HEK293 (cell line): ENCODE measurements at regions not wholly inside any gene's neighbourhood (a gene's known extent, or its start where the extent isn't known, plus 50 kb on each side); places are given as distances from the start of the nearest gene placed in this dataset.

Experiments
- YY1 ChIP-seq: fragments of 450-650 bp; formaldehyde crosslinking; IDR thresholded peaks from 2 replicates; pipeline ENCODE4 v1.5.1; 2018; ENCODE audit warnings: missing biosample characterization, missing genetic modification characterization
- ZNF121 ChIP-seq: fragments of 450-650 bp; formaldehyde crosslinking; IDR thresholded peaks from 2 replicates; pipeline ENCODE4 v1.5.1; 2016; ENCODE audit warnings: missing biosample characterization, missing genetic modification characterization
- ZNF629 ChIP-seq: fragments of 450-650 bp; formaldehyde crosslinking; IDR thresholded peaks from 2 replicates; pipeline ENCODE4 v1.5.1; 2017; ENCODE audit warnings: missing biosample characterization, missing genetic modification characterization
- ZXDB ChIP-seq: fragments of 450-650 bp; formaldehyde crosslinking; IDR thresholded peaks from 2 replicates; pipeline ENCODE4 v1.5.1; 2016; ENCODE audit warnings: missing biosample characterization, missing genetic modification characterization
- TF ChIP-seq, protein P1 (sequence below): fragments of 450-650 bp; formaldehyde crosslinking; IDR thresholded peaks from 2 replicates; pipeline ENCODE4 v1.5.1; 2016; ENCODE audit warnings: missing biosample characterization, missing genetic modification characterization
- TF ChIP-seq, protein P2 (sequence below): fragments of 450-650 bp; formaldehyde crosslinking; IDR thresholded peaks from 2 replicates; pipeline ENCODE4 v1.5.1; 2016; ENCODE audit warnings: missing biosample characterization, missing genetic modification characterization

DNA sequence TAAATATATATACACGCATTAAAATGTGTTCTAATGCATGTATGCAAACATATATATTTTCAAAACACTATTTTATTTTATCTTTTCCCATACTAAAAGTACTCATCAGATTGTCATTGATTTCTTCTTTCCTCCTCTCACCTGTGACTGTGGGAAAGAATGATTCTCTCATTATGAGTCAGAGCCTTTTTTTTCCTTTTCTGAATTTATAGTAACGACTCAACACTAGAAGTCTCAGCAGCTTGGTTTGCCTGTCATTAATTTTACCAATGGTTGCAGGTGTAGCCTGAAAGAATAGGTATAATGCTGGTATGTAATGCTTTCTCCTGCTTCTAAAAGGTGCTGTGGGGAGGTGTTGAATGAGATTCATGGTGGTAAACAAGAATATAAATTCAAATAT is 328.7 kb downstream of the UTRN start:
- TF ChIP-seq ZNF629 (no peak), ZXDB (no peak), YY1 (no peak), ZNF121 (tag by site-specific recombination) (no peak)
- TF ChIP-seq, protein P1, sequence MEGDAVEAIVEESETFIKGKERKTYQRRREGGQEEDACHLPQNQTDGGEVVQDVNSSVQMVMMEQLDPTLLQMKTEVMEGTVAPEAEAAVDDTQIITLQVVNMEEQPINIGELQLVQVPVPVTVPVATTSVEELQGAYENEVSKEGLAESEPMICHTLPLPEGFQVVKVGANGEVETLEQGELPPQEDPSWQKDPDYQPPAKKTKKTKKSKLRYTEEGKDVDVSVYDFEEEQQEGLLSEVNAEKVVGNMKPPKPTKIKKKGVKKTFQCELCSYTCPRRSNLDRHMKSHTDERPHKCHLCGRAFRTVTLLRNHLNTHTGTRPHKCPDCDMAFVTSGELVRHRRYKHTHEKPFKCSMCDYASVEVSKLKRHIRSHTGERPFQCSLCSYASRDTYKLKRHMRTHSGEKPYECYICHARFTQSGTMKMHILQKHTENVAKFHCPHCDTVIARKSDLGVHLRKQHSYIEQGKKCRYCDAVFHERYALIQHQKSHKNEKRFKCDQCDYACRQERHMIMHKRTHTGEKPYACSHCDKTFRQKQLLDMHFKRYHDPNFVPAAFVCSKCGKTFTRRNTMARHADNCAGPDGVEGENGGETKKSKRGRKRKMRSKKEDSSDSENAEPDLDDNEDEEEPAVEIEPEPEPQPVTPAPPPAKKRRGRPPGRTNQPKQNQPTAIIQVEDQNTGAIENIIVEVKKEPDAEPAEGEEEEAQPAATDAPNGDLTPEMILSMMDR = no peak
- TF ChIP-seq, protein P2, sequence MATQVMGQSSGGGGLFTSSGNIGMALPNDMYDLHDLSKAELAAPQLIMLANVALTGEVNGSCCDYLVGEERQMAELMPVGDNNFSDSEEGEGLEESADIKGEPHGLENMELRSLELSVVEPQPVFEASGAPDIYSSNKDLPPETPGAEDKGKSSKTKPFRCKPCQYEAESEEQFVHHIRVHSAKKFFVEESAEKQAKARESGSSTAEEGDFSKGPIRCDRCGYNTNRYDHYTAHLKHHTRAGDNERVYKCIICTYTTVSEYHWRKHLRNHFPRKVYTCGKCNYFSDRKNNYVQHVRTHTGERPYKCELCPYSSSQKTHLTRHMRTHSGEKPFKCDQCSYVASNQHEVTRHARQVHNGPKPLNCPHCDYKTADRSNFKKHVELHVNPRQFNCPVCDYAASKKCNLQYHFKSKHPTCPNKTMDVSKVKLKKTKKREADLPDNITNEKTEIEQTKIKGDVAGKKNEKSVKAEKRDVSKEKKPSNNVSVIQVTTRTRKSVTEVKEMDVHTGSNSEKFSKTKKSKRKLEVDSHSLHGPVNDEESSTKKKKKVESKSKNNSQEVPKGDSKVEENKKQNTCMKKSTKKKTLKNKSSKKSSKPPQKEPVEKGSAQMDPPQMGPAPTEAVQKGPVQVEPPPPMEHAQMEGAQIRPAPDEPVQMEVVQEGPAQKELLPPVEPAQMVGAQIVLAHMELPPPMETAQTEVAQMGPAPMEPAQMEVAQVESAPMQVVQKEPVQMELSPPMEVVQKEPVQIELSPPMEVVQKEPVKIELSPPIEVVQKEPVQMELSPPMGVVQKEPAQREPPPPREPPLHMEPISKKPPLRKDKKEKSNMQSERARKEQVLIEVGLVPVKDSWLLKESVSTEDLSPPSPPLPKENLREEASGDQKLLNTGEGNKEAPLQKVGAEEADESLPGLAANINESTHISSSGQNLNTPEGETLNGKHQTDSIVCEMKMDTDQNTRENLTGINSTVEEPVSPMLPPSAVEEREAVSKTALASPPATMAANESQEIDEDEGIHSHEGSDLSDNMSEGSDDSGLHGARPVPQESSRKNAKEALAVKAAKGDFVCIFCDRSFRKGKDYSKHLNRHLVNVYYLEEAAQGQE (tag by site-specific recombination) = no peak
